H1 (cell line): ENCODE measurements at regions not wholly inside any gene's neighbourhood (a gene's known extent, or its start where the extent isn't known, plus 50 kb on each side); places are given as distances from the start of the nearest gene placed in this dataset.

Experiments
- CTCF ChIA-PET: fragments of 300-600 bp; sonication (Branson Sonifier 250); formaldehyde crosslinking; loops from one replicate; lab custom pipeline; 2021; ENCODE audit not compliant: partially characterized antibody; lab: Charles Lee
- POLR2A ChIA-PET: fragments of 300-600 bp; sonication (Branson Sonifier 250); formaldehyde crosslinking; loops from one replicate; lab custom pipeline; 2021; ENCODE audit warnings: inconsistent platforms; ENCODE audit not compliant: partially characterized antibody; lab: Charles Lee
- DNase-seq, 2 experiments: peaks; one replicate each; pipeline versions ENCODE4 v3.0.0 to v3.0.0-alpha.2; 2010 to 2022; ENCODE audit warnings: low spot score in 2 of 2, low read depth in 1 of 2, mixed read lengths in 1 of 2
- FAIRE-seq: peaks from 2 replicates; lab custom pipeline; 2011; peaks lifted over from hg19 to GRCh38; lab: Jason Lieb, UNC
- H2AFZ ChIP-seq: 2 replicates; pipeline ENCODE4 v1.8.1; 2012; ENCODE audit warnings: low read length, inconsistent platforms
- H2AK5ac ChIP-seq: 2 replicates; pipeline ENCODE4 v1.6.1; 2013; ENCODE audit warnings: low read depth, low read length
- H2BK120ac ChIP-seq: replicated peaks from 2 replicates; pipeline ENCODE3; 2013; ENCODE audit warnings: low read depth, low read length, inconsistent platforms
- H2BK12ac ChIP-seq: 2 replicates; pipeline ENCODE4 v1.6.1; 2013; ENCODE audit warnings: low read depth, low read length
- H2BK15ac ChIP-seq: 2 replicates; pipeline ENCODE4 v1.6.1; 2013; ENCODE audit warnings: low read length
- H2BK20ac ChIP-seq: 2 replicates; pipeline ENCODE4 v1.6.1; 2013; ENCODE audit warnings: low read length
- H2BK5ac ChIP-seq: 2 replicates; pipeline ENCODE4 v1.6.1; 2013; ENCODE audit warnings: low read depth, low read length
- H3K14ac ChIP-seq: 2 replicates; pipeline ENCODE4 v1.6.1; 2013; ENCODE audit warnings: inconsistent platforms; ENCODE audit not compliant: insufficient read length
- H3K18ac ChIP-seq: 2 replicates; pipeline ENCODE4 v1.6.1; 2013; ENCODE audit warnings: low read length; ENCODE audit errors: extremely low read depth
- H3K23ac ChIP-seq: 2 replicates; pipeline ENCODE4 v1.6.1; 2013; ENCODE audit warnings: inconsistent platforms; ENCODE audit not compliant: insufficient read length
- H3K23me2 ChIP-seq: 2 replicates; pipeline ENCODE4 v1.6.1; 2013; ENCODE audit warnings: low read depth, low read length
- H3K27ac ChIP-seq: 2 replicates; pipeline ENCODE4 v1.6.1; 2011; ENCODE audit warnings: low read depth, low read length, inconsistent platforms
- H3K27me3 ChIP-seq, 4 experiments: replicated peaks in 1 of 4; 1 replicate in 1 of 4; 2 replicates in 3 of 4; pipeline versions ENCODE4 v1.6.1 to v1.8.1; 2011 to 2013; ENCODE audit warnings: low read length in 3 of 4, mild to moderate bottlenecking in 3 of 4, inconsistent platforms in 2 of 4, mixed read lengths in 2 of 4, moderate library complexity in 1 of 4; ENCODE audit not compliant: control insufficient read depth in 3 of 4, insufficient read depth in 3 of 4; ENCODE audit errors: extremely low read depth in 1 of 4
- H3K36me3 ChIP-seq, 4 experiments: 2 replicates each; pipeline versions ENCODE4 v1.6.1 to v1.8.1; 2011 to 2013; ENCODE audit warnings: mild to moderate bottlenecking in 4 of 4, low read length in 3 of 4, moderate library complexity in 2 of 4, control low read depth in 1 of 4, inconsistent platforms in 1 of 4; ENCODE audit not compliant: insufficient read depth in 4 of 4, control insufficient read depth in 2 of 4
- H3K4ac ChIP-seq: replicated peaks from 2 replicates; pipeline ENCODE3; 2013; ENCODE audit warnings: low read length, low read depth, mixed read lengths, inconsistent platforms; ENCODE audit not compliant: insufficient read length
- H3K4me1 ChIP-seq, 4 experiments: replicated peaks in 1 of 4; 1 replicate in 1 of 4; 2 replicates in 3 of 4; pipeline versions ENCODE4 v1.6.1 to v1.8.1; 2011 to 2013; ENCODE audit warnings: low read length in 3 of 4, inconsistent platforms in 2 of 4, mixed read lengths in 1 of 4; ENCODE audit not compliant: insufficient read depth in 4 of 4, control insufficient read depth in 3 of 4
- H3K4me2 ChIP-seq, 2 experiments: 2 replicates each; pipeline versions ENCODE4 v1.6.1 to v1.8.1; 2011 to 2013; ENCODE audit warnings: low read depth in 2 of 2, low read length in 2 of 2, control low read depth in 1 of 2, inconsistent platforms in 1 of 2, mild to moderate bottlenecking in 1 of 2; ENCODE audit not compliant: insufficient read depth in 1 of 2
- H3K4me3 ChIP-seq, 4 experiments: fragments of 200-600, 300-600 bp in 1 of 4; sonication (generic), shearing (Covaris generic), sonication (Bioruptor Twin) in 1 of 4; 2 replicates each; pipeline versions ENCODE4 v1.5.1 to v1.8.1; 2011 to 2016; ENCODE audit warnings: low read length in 4 of 4, low read depth in 3 of 4, control low read depth in 2 of 4, inconsistent platforms in 2 of 4, mild to moderate bottlenecking in 2 of 4, mixed read lengths in 1 of 4, moderate library complexity in 1 of 4; ENCODE audit not compliant: insufficient read depth in 2 of 4; ENCODE audit errors: extremely low read depth in 1 of 4
- H3K56ac ChIP-seq: replicated peaks from 2 replicates; pipeline ENCODE3; 2013; ENCODE audit warnings: low read depth, mild to moderate bottlenecking, mixed read lengths, low read length, inconsistent platforms; ENCODE audit not compliant: insufficient read length
- H3K79me1 ChIP-seq: 2 replicates; pipeline ENCODE4 v1.6.1; 2013; ENCODE audit warnings: low read depth, low read length, control low read depth
- H3K79me2 ChIP-seq, 2 experiments: 2 replicates each; pipeline versions ENCODE4 v1.6.1 to v1.8.1; 2012 to 2013; ENCODE audit warnings: low read length in 2 of 2, mild to moderate bottlenecking in 2 of 2, inconsistent platforms in 1 of 2; ENCODE audit not compliant: insufficient read depth in 2 of 2, control insufficient read depth in 1 of 2
- H3K9ac ChIP-seq, 4 experiments: replicated peaks in 1 of 4; 1 replicate in 1 of 4; 2 replicates in 3 of 4; pipeline versions ENCODE4 v1.6.1 to v1.8.1; 2011 to 2013; ENCODE audit warnings: low read depth in 3 of 4, low read length in 3 of 4, control low read depth in 2 of 4, mild to moderate bottlenecking in 2 of 4, moderate library complexity in 2 of 4, inconsistent platforms in 1 of 4; ENCODE audit errors: extremely low read depth in 1 of 4
- H3K9me3 ChIP-seq, 2 experiments: 2 replicates each; pipeline versions ENCODE4 v1.6.1 to v1.8.1; 2012 to 2013; ENCODE audit warnings: mild to moderate bottlenecking in 2 of 2, moderate library complexity in 2 of 2, control low read depth in 1 of 2, inconsistent platforms in 1 of 2, low read depth in 1 of 2, low read length in 1 of 2, mixed read lengths in 1 of 2; ENCODE audit not compliant: insufficient read depth in 2 of 2
- H4K20me1 ChIP-seq, 2 experiments: replicated peaks in 1 of 2; 2 replicates each; pipeline versions ENCODE3 to v1.8.1; 2011 to 2013; ENCODE audit warnings: inconsistent platforms in 2 of 2, low read length in 2 of 2, mild to moderate bottlenecking in 1 of 2; ENCODE audit not compliant: insufficient read depth in 2 of 2, control insufficient read depth in 1 of 2
- H4K5ac ChIP-seq: 2 replicates; pipeline ENCODE4 v1.6.1; 2013; ENCODE audit warnings: low read length, low read depth, mixed read lengths, inconsistent platforms; ENCODE audit not compliant: insufficient read length
- H4K8ac ChIP-seq: 2 replicates; pipeline ENCODE4 v1.8.0; 2013; ENCODE audit warnings: mild to moderate bottlenecking, moderate library complexity, low read length, inconsistent platforms; ENCODE audit not compliant: insufficient read depth; ENCODE audit errors: extremely low read depth
- H4K91ac ChIP-seq: replicated peaks from 2 replicates; pipeline ENCODE3; 2013; ENCODE audit warnings: low read length, mixed read lengths, inconsistent platforms; ENCODE audit not compliant: insufficient read length
- CHD7 ChIP-seq: fragments of 300-600 bp; sonication (generic); IDR thresholded peaks from 2 replicates; pipeline ENCODE4 v1.7.1; 2012; ENCODE audit warnings: low read length, moderate library complexity, mild to moderate bottlenecking, inconsistent platforms; ENCODE audit not compliant: insufficient replicate concordance
- WGBS, 2 experiments: shearing (Covaris generic) in 1 of 2; methylation state at CpG; one replicate each; pipeline versions ENCODE4 v1.1.6 to v1.1.7; 2013 to 2015; ENCODE audit warnings: low lambda C conversion rate in 2 of 2, mixed read lengths in 2 of 2, inconsistent platforms in 1 of 2, low coverage in 1 of 2, missing lambda C conversion rate in 1 of 2; ENCODE audit not compliant: insufficient replicate concordance in 2 of 2, insufficient coverage in 1 of 2, insufficient read length in 1 of 2; ENCODE audit errors: extremely low coverage in 1 of 2, missing lambda C conversion rate in 1 of 2; 5-methylcytosine and 5-hydroxymethylcytosine counted together

DNA sequence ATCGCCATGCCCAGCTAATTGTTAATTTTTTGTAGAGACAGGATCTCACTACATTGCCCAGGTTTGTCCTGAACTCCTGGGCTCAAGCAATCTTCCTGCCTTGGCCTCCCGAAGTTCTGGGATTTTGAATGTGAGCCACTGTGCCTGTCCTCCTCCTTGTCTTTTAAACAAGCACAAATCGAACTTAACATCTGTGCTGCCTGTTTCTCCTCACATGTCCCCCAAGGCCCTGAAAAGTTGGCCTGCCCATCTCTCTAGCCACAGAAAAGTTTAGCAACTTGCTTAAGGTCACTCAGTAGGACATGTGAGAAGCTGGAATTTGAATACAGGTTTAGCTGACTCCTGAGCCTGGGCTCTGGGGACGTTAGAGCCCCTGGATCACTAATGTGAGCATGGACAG, 115.7 kb upstream of the KCNG1 start:
- H2AFZ ChIP-seq: no peak overlapping the region
- H3K56ac ChIP-seq: no peak overlapping the region
- H2BK5ac ChIP-seq: no peak overlapping the region
- H3K79me1 ChIP-seq: no peaks in the 10 kb centered on the region
- H3K27me3 ChIP-seq: no peaks in the 10 kb centered on the region; a peak in 1 of 7 replicates
- ChIA-PET POLR2A (no interaction called here), CTCF (interaction anchor here (0.7 to 1.5 kb wide), 3 partner anchors 10 to 151 kb away, joined by 3 to 4 read pairs (median 3); no protein-coding TSS in a partner anchor)
- no peaks in the 10 kb centered on the region for H3K4me1 ChIP-seq
- 89% methylated on average over 4 of the region's 4 CpGs; no CpG with 5 or more reads in 1 of the 2 experiments for WGBS, 2 experiments
- no peaks in the 10 kb centered on the region for H3K36me3 ChIP-seq
- H2BK20ac ChIP-seq: no peak overlapping the region
- no peaks in the 10 kb centered on the region for H3K9me3 ChIP-seq
- H3K23me2 ChIP-seq: no peaks in the 10 kb centered on the region
- H3K14ac ChIP-seq: no peak overlapping the region
- H4K91ac ChIP-seq: no peak overlapping the region
- H4K8ac ChIP-seq: no peak overlapping the region
- H3K4me2 ChIP-seq: no peak overlapping the region
- H3K4ac ChIP-seq: no peak overlapping the region
- H4K20me1 ChIP-seq: no peaks in the 10 kb centered on the region
- H3K23ac ChIP-seq: no peak overlapping the region
- H2AK5ac ChIP-seq: no peak overlapping the region
- FAIRE-seq (no peak), DNase-seq (no peak)
- no peak overlapping the region for H3K9ac ChIP-seq
- H3K27ac ChIP-seq: no peak overlapping the region
- no peak overlapping the region for H3K4me3 ChIP-seq
- no peak overlapping the region for H4K5ac ChIP-seq
- no peak overlapping the region for H3K18ac ChIP-seq
- H2BK12ac ChIP-seq: no peak overlapping the region
- H2BK120ac ChIP-seq: no peak overlapping the region
- H3K79me2 ChIP-seq: no peaks in the 10 kb centered on the region
- no peak overlapping the region for H2BK15ac ChIP-seq
- no peak for TF ChIP-seq CHD7
